NCI-H446 treated with DMSO at 0.1 percent for 48 hours (cell line): ENCODE measurements at regions not wholly inside any gene's neighbourhood (a gene's known extent, or its start where the extent isn't known, plus 50 kb on each side); places are given as distances from the start of the nearest gene placed in this dataset.

Experiments used
- DNase-seq: peaks from one replicate; lab custom pipeline; 2025; lab: John Stamatoyannopoulos, UW

GRCh38 chr11:127224276-127224675 lies 223.7 kb upstream of the KIRREL3 start:
- DNase-seq = no peak

GRCh38 chr11:127223633-127224032 lies 223.1 kb upstream of the KIRREL3 start:
- DNase-seq = no peak

GRCh38 chr11:127223026-127223425 lies 222.5 kb upstream of the KIRREL3 start:
- DNase-seq = no peak

- DNase-seq = no peak
These were observed 219.1 kb upstream of the KIRREL3 start for GRCh38 chr11:127219704-127220103.

- no peak for DNase-seq
These were observed 217.7 kb upstream of the KIRREL3 start for GRCh38 chr11:127218275-127218608.

GRCh38 chr11:127217452-127218274 lies 217.1 kb upstream of the KIRREL3 start:
- no peak for DNase-seq

GRCh38 chr11:127205688-127206217 lies 205.2 kb upstream of the KIRREL3 start:
- DNase-seq = no peak

GRCh38 chr11:127203490-127203889 lies 202.9 kb upstream of the KIRREL3 start:
- no peak for DNase-seq

- no peak for DNase-seq
These were observed 201.5 kb upstream of the KIRREL3 start for GRCh38 chr11:127202105-127202504.

- DNase-seq = no peak
These were observed 198.8 kb upstream of the KIRREL3 start for GRCh38 chr11:127199306-127199801.

GRCh38 chr11:127195501-127196120 lies 195.0 kb upstream of the KIRREL3 start:
- DNase-seq = no peak

GRCh38 chr11:127194521-127194920 lies 194.0 kb upstream of the KIRREL3 start:
- no peak for DNase-seq

GRCh38 chr11:127193950-127194349 lies 193.4 kb upstream of the KIRREL3 start:
- no peak for DNase-seq

GRCh38 chr11:127191689-127192088 lies 191.1 kb upstream of the KIRREL3 start:
- DNase-seq = no peak

GRCh38 chr11:127191261-127191660 lies 190.7 kb upstream of the KIRREL3 start:
- DNase-seq = no peak

- no peak for DNase-seq
These were observed 182.1 kb upstream of the KIRREL3 start for GRCh38 chr11:127182586-127183203.

GRCh38 chr11:127157225-127157624 lies 156.7 kb upstream of the KIRREL3 start:
- no peak for DNase-seq

GRCh38 chr11:127149410-127149809 lies 148.8 kb upstream of the KIRREL3 start:
- no peak for DNase-seq

- no peak for DNase-seq
These were observed 142.7 kb upstream of the KIRREL3 start for GRCh38 chr11:127143251-127143650.

GRCh38 chr11:127138613-127139012 lies 138.0 kb upstream of the KIRREL3 start:
- DNase-seq = no peak

- no peak for DNase-seq
These were observed 137.3 kb upstream of the KIRREL3 start for GRCh38 chr11:127137771-127138280.

GRCh38 chr11:127136438-127136837 lies 135.9 kb upstream of the KIRREL3 start:
- no peak for DNase-seq

- no peak for DNase-seq
These were observed 134.7 kb upstream of the KIRREL3 start for GRCh38 chr11:127135256-127135655.
